Bronchial epithelial cell (primary cell): ENCODE measurements at regions not wholly inside any gene's neighbourhood (a gene's known extent, or its start where the extent isn't known, plus 50 kb on each side); places are given as distances from the start of the nearest gene placed in this dataset.
"Not testable (repeated sequence)": the region's sequence is repeated elsewhere in the genome, so short reads cannot be mapped to it uniquely, and the experiment has no call there.

Source experiments
- DNase-seq: peaks from one replicate; pipeline ENCODE4 v3.0.0-alpha.2; 2010; ENCODE audit warnings: low read depth
- FAIRE-seq: peaks from 2 replicates; lab custom pipeline; 2011; peaks lifted over from hg19 to GRCh38; lab: Jason Lieb, UNC
- H3K27me3 ChIP-seq: 2 replicates; pipeline ENCODE4 v1.5.1; 2011; ENCODE audit warnings: low read length; ENCODE audit not compliant: control insufficient read depth, insufficient read depth
- H3K36me3 ChIP-seq: 2 replicates; pipeline ENCODE4 v1.5.1; 2011; ENCODE audit warnings: low read length; ENCODE audit not compliant: control insufficient read depth, insufficient read depth
- H3K4me3 ChIP-seq: 2 replicates; pipeline ENCODE4 v1.5.1; 2011; ENCODE audit warnings: mild to moderate bottlenecking, low read depth, low read length, control low read depth
- TF ChIP-seq, protein P1 (sequence below): IDR thresholded peaks from 2 replicates; pipeline ENCODE4 v1.5.1; 2011; ENCODE audit warnings: mild to moderate bottlenecking, moderate library complexity, low read length, control low read depth, inconsistent platforms; ENCODE audit not compliant: insufficient read depth, severe bottlenecking

GRCh38 chr9:78109075-78109474, 77.5 kb upstream of the GNAQ start:
- no peaks in the 10 kb centered on the region for H3K27me3 ChIP-seq
- TF ChIP-seq, protein P1, sequence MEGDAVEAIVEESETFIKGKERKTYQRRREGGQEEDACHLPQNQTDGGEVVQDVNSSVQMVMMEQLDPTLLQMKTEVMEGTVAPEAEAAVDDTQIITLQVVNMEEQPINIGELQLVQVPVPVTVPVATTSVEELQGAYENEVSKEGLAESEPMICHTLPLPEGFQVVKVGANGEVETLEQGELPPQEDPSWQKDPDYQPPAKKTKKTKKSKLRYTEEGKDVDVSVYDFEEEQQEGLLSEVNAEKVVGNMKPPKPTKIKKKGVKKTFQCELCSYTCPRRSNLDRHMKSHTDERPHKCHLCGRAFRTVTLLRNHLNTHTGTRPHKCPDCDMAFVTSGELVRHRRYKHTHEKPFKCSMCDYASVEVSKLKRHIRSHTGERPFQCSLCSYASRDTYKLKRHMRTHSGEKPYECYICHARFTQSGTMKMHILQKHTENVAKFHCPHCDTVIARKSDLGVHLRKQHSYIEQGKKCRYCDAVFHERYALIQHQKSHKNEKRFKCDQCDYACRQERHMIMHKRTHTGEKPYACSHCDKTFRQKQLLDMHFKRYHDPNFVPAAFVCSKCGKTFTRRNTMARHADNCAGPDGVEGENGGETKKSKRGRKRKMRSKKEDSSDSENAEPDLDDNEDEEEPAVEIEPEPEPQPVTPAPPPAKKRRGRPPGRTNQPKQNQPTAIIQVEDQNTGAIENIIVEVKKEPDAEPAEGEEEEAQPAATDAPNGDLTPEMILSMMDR: no peak
- H3K36me3 ChIP-seq: no peaks in the 10 kb centered on the region
- no peak overlapping the region for H3K4me3 ChIP-seq
- DNase-seq (no peak), FAIRE-seq (no peak)

DNA sequence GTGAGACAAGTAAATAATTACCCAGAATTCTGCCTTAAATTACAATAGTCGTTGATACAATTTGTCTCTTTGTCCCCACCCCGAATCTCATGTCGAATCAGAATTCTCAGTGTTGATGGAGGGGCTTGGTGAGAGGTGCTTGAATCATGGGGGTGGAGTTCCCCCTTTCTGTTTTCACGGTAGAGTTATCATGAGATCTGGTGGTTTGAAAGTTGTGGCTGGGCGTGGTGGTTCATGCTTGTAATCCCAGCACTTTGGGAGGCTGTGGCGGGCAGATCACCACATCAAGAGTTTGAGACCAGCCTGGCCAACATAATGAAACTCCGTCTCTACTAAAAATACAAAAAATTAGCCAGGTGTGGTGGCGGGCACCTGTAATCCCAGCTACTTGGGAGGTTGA, 75.0 kb upstream of the GNAQ start:
- H3K4me3 ChIP-seq, FAIRE-seq, DNase-seq, H3K27me3 ChIP-seq, H3K36me3 ChIP-seq: not testable (repeated sequence)

GRCh38 chr9:78103971-78104433, 72.4 kb upstream of the GNAQ start:
- H3K27me3 ChIP-seq: no peaks in the 10 kb centered on the region
- no peaks in the 10 kb centered on the region for H3K36me3 ChIP-seq
- no peak overlapping the region for H3K4me3 ChIP-seq
- DNase-seq (no peak), FAIRE-seq (no peak)
- TF ChIP-seq, protein P1: no peak

DNA sequence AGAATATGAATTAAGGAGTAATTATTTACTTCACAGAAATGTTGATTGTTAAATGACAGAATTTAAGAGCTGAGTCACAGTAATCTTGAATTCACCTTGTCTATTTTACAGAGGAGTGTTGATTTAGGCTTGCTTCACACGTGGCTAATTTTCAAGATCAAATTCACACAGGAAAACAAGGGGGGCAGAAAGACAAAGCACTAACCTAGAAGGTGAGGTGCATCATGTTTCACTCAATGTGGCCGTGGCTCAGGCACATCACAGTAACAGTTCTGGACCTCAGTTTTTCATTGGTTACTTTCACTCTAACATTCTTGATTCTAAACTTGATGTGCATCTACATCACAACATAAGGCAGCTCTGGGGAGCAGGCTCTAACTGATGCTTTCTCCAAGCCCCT, 69.6 kb upstream of the GNAQ start:
- Histone ChIP-seq H3K4me3 (no peak overlapping the region), H3K36me3 (no peaks in the 10 kb centered on the region), H3K27me3 (peaks cover 2% of the 10 kb centered on the region)
- FAIRE-seq: no peak
- no peak for DNase-seq
- TF ChIP-seq, protein P1: no peak

DNA sequence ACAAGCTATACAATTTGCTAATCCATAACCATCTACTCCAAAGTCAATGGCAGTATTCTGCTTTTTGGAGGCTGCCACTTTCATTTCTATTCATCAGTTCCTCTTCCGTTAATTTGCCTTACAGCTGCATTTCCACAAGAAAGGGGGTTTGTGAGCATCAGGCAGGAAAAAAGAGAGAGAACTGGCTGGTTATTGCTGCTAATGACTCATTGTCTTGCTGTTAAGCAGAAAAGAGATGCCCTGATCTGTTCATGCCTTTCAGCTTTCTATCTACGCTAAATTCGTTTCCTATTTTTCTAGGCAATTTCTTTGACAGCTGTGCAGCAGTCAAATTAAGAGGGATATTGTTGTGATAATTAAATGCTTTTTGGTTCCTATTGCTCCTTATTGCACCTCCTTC, 65.9 kb upstream of the GNAQ start:
- Histone ChIP-seq H3K27me3 (peaks cover 2% of the 10 kb centered on the region), H3K36me3 (no peaks in the 10 kb centered on the region), H3K4me3 (no peak overlapping the region)
- DNase-seq (no peak), FAIRE-seq (no peak)
- TF ChIP-seq, protein P1: no peak

DNA sequence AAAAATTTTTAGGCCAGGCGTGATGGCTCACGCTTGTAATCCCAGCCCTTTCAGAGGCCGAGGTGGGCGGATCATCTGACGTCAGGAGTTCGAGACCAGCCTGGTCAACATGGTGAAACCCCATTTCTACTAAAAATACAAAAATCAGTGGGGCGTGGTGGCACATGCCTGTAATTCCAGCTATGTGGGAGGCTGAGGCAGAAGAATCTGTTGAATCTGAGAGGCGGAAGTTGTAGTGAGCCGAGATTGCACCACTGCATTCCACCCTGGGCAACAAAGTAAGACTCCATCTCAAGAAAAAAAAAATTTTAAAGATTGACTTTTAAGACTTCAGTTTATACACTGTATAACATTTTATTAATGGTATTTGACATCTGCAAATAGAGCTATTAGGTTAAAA, 60.1 kb upstream of the GNAQ start:
- TF ChIP-seq, protein P1: no peak
- no peak overlapping the region for H3K4me3 ChIP-seq
- no peaks in the 10 kb centered on the region for H3K36me3 ChIP-seq
- DNase-seq: no peak
- no peaks in the 10 kb centered on the region for H3K27me3 ChIP-seq
- no peak for FAIRE-seq
